CD4-positive, alpha-beta T cell treated with Interleukin-2 at 100 ng/mL for 4 hours (primary cell): ENCODE measurements at regions not wholly inside any gene's neighbourhood (a gene's known extent, or its start where the extent isn't known, plus 50 kb on each side); places are given as distances from the start of the nearest gene placed in this dataset.

Experiments
- DNase-seq: peaks from one replicate; pipeline ENCODE4 v3.0.0-alpha.2; 2020; ENCODE audit warnings: low spot score

DNA sequence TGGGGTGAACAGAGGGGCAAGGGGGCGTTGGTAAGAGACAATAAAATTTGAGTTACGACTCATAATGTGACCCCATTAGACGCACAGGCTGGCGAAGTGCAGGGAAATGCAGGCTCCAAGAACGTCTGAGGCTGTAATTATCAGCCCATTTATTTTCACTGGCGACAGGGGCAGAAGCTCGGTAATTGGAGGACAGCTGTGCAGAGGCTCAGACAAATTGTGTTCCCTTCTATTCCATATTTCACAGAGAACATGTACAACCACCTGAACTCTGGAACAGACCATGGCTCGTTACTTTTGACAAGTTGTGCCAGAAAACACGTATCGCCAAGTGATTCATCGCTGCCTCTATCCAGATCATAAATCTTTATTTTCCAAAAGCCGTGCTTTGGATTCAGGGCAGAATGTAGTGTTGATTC is 137.3 kb upstream of the FRMD4A start:
- no peak for DNase-seq

- DNase-seq = no peak
These were observed 135.5 kb upstream of the FRMD4A start for GRCh38 chr10:14466257-14466656.

- DNase-seq = no peak
These were observed 129.7 kb upstream of the FRMD4A start for GRCh38 chr10:14460447-14460846.

GRCh38 chr10:14459665-14460064 is 128.9 kb upstream of the FRMD4A start:
- DNase-seq = no peak

DNA sequence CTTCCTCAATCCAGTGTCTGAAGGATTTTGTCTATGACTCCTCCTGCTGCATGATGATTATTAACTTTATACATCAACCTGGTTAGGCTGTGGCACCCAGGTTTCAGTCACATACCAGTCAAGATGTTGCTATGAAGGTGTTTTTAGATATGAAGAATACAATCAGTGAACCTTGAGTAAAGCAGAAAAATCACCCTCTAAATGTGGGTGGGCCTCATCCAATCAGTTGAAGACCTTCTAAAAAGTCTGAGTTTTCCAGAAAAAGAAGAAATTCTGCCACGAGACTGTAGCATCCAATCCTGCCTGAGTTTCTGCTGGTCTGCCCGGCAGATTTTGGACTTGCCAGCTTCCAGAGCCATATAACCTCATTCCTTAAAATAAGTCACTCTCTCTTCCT is 126.1 kb upstream of the FRMD4A start:
- no peak for DNase-seq

GRCh38 chr10:14456218-14456869 is 125.6 kb upstream of the FRMD4A start:
- no peak for DNase-seq

- DNase-seq = no peak
These were observed 123.9 kb upstream of the FRMD4A start for GRCh38 chr10:14454629-14455028.

DNA sequence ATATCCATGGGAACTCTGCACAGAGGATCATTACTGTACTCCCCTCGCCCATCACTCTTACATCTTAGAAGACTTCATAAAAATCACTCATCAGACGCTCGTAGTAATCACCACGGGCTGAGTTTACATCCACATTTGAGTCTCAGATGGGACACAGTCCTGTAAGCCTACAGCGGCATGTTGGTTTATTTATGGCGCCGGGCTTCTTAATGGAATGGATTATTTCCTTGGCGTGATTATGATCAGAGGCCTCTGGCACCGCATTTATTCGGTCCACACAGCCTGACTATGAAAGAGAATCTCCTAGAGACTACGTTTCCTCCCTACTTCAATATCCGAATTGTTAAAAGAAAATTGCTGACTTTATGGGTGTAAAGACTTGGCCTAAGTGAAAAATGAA is 123.5 kb upstream of the FRMD4A start:
- no peak for DNase-seq

GRCh38 chr10:14453593-14453992 is 122.9 kb upstream of the FRMD4A start:
- no peak for DNase-seq

DNA sequence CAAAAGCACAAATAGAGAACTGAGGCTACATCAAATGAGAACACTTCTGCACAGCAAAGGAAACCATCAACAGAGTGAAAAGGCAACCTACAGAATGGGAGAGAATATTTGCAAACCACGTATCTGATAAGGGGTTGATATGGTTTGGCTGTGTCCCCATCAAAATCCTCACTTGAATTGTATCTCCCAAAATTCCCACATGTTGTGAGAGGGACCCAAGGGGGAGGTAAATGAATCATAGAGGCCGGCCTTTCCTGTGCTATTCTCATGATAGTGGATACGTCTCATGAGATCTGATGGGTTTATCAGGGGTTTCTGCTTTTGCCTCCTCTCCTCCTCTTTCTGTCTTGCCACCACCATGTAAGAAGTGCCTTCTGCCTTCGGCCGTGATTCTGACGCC is 120.6 kb upstream of the FRMD4A start:
- no peak for DNase-seq

- DNase-seq = no peak
These were observed 119.3 kb upstream of the FRMD4A start for GRCh38 chr10:14450041-14450491.

GRCh38 chr10:14449293-14449815 is 118.6 kb upstream of the FRMD4A start:
- no peak for DNase-seq

DNA sequence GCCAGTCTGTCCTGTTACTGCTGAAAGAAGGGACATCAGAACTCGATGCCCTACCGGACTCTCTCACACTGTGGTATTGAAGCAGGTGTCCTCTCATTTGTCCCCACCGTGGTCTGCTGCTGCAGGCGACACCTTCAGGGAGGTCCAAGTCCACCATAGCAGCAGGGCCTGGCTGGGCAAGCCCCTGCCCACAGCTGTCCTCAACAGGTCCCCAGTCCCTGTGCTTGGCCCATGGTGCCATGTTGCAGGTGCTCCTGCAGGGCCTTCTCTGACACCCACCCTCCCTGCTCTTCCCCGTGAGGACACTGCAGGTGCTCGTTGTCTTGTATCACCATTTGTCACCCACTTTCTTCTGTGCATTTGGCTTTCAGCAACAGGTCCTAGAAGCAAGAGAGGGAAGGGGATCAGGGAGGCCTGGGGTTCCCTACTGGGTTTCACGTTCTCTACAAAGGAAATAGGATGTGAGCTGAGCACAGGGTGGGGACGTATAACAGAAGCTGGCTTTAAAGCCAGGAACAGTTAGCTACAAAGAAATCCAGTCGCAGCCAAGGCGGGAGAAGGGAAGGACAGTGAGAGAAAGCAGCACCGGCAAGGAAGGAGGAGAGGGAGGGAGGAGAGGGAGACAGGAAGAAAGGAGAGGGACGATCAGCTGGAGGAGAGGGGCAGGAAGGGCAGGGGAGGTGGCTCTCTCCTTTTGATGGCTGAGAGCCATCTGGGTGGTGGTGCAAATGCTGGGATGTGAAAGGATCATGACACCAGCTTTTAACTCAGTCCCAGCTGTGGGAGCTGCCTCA is 117.7 kb upstream of the FRMD4A start:
- no peak for DNase-seq

DNA sequence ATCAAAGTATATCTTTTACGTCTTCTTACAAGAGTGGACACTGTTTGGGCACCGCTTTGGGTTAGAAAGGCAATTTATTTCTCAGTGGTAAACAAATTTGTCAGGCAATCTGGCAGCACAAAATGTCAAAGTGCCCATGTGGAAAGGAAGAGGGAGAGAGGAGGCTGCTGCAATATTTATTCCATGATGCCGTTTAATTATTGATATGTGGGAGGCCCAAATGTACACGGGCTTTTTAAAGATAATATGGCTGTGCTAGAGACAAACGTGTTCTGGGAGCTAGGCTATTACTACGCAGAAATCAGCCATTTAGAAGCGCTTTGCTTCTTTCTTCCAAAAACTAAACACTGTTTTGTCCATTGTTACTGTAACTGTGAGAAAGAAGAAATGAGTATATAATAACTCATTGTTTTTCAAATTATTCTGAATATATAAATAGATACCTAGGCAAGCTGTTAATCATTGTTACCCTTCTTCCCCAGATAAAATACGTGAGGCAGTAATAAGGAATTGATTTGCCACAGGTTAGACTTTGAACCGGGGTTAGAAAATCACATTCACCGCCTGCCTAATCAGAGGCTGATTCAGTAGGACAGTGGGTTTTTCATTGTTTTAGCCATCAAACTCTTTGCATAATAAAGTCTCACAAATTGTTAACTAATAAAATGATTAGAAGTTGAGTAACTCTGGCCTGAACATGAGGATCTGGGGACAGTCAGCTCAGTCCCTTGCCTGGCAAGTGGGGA is 116.5 kb upstream of the FRMD4A start:
- no peak for DNase-seq

GRCh38 chr10:14439451-14440259 is 108.9 kb upstream of the FRMD4A start:
- DNase-seq = no peak

- no peak for DNase-seq
These were observed 107.9 kb upstream of the FRMD4A start for GRCh38 chr10:14438576-14438975.

DNA sequence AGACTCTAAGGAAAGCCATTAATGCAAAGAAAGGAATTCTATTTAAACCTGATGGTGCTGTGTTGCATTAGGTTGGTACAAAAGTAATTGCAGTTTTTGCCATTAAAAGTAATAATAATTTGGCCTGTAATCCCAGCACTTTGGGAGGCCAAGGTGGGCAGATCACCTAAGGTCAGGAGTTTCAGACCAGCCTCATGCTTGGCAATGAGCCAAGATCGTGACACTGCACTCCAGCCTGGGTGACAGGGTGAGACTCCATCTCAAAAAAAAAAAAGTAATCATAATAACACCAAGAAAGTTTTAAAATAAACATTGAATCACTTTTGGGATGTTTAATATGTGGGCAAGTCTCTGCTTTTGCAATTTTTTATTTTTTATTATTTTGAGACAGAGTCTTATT is 107.3 kb upstream of the FRMD4A start:
- no peak for DNase-seq

- DNase-seq = no peak
These were observed 105.4 kb upstream of the FRMD4A start for GRCh38 chr10:14435976-14436632.

GRCh38 chr10:14433147-14433546 is 102.4 kb upstream of the FRMD4A start:
- no peak for DNase-seq

- no peak for DNase-seq
These were observed 101.1 kb upstream of the FRMD4A start for GRCh38 chr10:14431868-14432267.

DNA sequence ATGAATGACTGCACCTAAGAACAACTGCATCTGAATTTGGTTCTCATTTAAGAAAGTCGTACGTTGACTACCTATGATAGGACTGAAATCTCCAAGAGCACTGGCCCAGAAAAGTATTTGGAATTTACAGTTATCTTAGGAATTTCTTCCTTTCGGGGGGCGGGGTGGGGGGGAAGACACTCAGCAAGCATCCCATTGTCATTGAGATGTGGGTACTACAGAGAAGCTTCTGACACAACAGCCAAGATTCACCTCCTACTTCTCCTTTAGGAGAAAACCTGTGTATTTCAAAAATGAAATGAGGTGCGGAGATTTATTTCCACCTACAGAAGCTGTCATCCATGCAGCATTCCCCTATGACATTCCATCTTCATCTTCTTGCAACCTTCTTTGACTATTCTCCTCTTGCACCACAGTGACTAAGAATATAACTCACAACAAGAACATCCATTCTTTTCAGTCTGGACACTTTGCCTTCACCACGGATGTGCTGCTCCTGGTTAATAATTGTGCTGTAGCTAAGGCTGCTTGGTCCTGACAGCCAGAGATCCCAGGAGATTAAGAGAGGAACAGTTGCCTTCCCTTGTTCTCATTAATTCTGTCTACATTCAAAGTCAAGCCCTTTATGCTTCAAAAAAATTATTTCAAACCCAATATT is 98.4 kb upstream of the FRMD4A start:
- no peak for DNase-seq
